HFF-Myc (cell line): ENCODE measurements at regions not wholly inside any gene's neighbourhood (a gene's known extent, or its start where the extent isn't known, plus 50 kb on each side); places are given as distances from the start of the nearest gene placed in this dataset.

Experiments used
- DNase-seq: peaks from one replicate; pipeline ENCODE4 v3.0.0-alpha.2; 2011; ENCODE audit warnings: low read depth; ENCODE audit errors: extremely low read depth
- H3K4me3 ChIP-seq: replicated peaks from 2 replicates; pipeline ENCODE4 v1.5.1; 2011; ENCODE audit warnings: low read depth, mild to moderate bottlenecking, control low read depth, low read length
- TF ChIP-seq, protein P1 (sequence below): IDR thresholded peaks from 2 replicates; pipeline ENCODE4 v1.5.1; 2012; ENCODE audit warnings: mild to moderate bottlenecking, low read depth, low read length, control low read depth; ENCODE audit errors: missing control alignments

DNA sequence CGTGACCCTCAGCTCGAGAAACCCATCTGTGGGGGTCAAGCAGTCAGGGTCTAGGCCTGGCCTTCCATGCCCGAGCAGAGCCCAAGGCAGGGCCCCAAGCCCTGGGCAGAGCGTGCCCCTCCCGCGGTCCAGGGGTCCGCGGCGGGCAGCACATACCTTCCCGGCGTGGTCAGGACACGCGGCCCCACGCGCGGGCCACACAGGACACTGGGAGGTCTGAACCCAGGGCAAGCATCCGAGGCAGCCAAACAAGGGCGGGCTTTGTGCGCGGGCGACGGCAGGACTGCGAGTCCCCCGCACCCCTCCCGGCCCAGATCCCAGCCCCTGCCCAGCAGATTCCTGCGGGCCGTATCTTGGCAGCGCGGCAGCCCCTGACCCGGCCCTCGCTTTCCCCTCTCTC lies 61.6 kb upstream of the ACAN start:
- TF ChIP-seq, protein P1, sequence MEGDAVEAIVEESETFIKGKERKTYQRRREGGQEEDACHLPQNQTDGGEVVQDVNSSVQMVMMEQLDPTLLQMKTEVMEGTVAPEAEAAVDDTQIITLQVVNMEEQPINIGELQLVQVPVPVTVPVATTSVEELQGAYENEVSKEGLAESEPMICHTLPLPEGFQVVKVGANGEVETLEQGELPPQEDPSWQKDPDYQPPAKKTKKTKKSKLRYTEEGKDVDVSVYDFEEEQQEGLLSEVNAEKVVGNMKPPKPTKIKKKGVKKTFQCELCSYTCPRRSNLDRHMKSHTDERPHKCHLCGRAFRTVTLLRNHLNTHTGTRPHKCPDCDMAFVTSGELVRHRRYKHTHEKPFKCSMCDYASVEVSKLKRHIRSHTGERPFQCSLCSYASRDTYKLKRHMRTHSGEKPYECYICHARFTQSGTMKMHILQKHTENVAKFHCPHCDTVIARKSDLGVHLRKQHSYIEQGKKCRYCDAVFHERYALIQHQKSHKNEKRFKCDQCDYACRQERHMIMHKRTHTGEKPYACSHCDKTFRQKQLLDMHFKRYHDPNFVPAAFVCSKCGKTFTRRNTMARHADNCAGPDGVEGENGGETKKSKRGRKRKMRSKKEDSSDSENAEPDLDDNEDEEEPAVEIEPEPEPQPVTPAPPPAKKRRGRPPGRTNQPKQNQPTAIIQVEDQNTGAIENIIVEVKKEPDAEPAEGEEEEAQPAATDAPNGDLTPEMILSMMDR: no peak
- DNase-seq: no peak

GRCh38 chr15:88742161-88742560 lies 61.1 kb upstream of the ACAN start:
- TF ChIP-seq, protein P1: no peak
- DNase-seq: no peak
- no peak overlapping the region for H3K4me3 ChIP-seq

More for the DNA sequence above, 61.6 kb upstream of the ACAN start:
- no peak overlapping the region for H3K4me3 ChIP-seq

- no peak for DNase-seq
- H3K4me3 ChIP-seq: no peak overlapping the region
- TF ChIP-seq, protein P1: no peak
Measured at GRCh38 chr15:88744548-88745020, 58.7 kb upstream of the ACAN start.

DNA sequence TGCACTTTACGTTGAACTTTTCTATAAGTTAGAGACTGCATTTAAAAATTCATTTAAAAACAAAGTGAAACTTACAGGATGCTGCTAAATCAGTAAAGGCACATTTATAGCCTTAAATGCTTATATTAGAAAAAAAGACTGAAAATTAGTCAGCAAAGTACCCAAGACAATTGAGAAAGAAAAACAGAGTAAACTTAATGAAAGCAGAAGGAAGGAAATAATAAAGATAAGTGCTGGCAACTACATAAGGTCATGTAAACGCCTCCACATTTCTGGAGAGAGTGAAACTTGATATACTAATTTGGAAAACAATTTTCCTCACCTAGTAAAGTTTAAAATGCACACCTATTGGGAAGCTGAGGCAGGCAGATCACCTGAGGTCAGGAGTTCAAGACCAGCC lies 58.2 kb upstream of the ACAN start:
- TF ChIP-seq, protein P1: no peak
- H3K4me3 ChIP-seq: no peak overlapping the region
- no peak for DNase-seq

GRCh38 chr15:88745696-88746095 lies 57.5 kb upstream of the ACAN start:
- no peak overlapping the region for H3K4me3 ChIP-seq
- TF ChIP-seq, protein P1: no peak
- DNase-seq: no peak

DNA sequence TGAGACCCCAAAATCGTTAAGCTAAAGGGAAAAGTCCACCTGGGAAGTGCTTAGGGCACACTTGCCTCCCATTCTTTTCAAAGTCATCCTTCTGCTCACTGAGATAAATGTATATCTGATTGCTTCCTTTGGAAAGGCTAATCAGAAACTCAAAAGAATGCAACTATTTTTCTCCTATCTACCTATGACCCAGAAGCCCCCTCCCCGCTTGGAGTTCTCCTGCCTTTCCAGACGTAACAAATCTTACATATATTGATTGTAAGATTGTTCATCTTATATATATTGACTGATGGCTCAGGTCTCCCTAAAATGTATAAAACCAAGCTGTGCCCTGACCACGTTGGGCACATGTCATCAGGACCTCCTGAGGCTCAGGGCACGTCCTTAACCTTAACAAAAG lies 56.8 kb upstream of the ACAN start:
- H3K4me3 ChIP-seq: no peak overlapping the region
- DNase-seq: no peak
- TF ChIP-seq, protein P1: no peak

DNA sequence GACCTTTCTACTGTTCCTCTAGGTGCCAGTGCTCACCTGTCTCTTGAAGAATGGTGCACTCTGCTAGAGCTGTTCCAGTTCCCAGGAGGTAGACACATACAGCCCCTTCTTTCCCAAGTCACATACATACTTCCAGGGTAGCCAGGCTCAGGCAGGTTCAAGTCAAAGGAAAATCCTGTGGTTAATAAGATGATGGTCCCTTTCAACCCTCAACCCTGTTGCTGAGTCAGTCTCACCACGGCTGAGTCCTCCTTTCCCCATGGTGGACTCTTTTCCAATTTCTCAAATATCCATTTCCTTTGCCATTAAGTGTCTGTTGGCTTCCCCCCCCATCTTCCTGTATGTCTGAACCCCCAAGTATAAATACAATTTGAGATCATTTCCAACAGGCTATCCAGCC lies 56.1 kb upstream of the ACAN start:
- DNase-seq: no peak
- TF ChIP-seq, protein P1: no peak
- no peak overlapping the region for H3K4me3 ChIP-seq
